ENCODE measurements at regions not wholly inside any gene's neighbourhood (a gene's known extent, or its start where the extent isn't known, plus 50 kb on each side); places are given as distances from the start of the nearest gene placed in this dataset.

- TF ChIP-seq EP300 (IDR thresholded peaks at IDR 0.05; ENCODE audit: low read depth) (no peak), POLR2A (IDR thresholded peaks at IDR 0.05) (no peak), CTCF (IDR thresholded peaks at IDR 0.05) (no peak), POLR2AphosphoS5 (IDR thresholded peaks at IDR 0.05) (no peak)
These were observed 319.2 kb upstream of the SLC7A11 start for GRCh38 chr4:138561276-138561880.
